ENCODE measurements at regions not wholly inside any gene's neighbourhood (a gene's known extent, or its start where the extent isn't known, plus 50 kb on each side); places are given as distances from the start of the nearest gene placed in this dataset.

- DNase-seq (ENCODE audit: low read depth in 2 of 2), result no peak
Observed at GRCh38 chr7:10888861-10889260, 84.8 kb upstream of the PHF14 start.

- peak in 1 of 2 experiments; percentile 4 for DNase-seq (ENCODE audit: low read depth in 2 of 2)
Observed at GRCh38 chr7:10889266-10889898, 84.3 kb upstream of the PHF14 start.

GRCh38 chr7:10908600-10908999 lies 65.1 kb upstream of the PHF14 start:
- DNase-seq (ENCODE audit: low read depth in 2 of 2), result no peak

DNA sequence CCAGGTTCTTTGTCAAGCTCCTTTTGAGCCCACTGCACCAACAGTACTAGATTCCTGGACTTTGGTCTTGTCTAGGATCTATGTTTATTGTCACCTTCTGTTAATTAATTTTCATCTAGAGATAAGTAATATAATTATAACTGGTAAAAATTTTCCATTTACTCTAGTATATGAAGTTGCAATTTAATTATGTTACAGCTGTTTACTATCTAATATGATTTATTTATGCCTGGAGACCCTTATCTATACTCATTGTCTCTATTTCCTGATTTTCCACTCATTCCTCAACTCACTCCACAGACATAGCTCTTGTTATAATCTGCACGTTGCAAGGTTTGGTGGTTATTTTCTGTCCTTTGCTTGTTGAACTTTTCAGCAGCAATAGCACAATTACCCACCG lies 63.2 kb upstream of the PHF14 start:
- DNase-seq (ENCODE audit: low read depth in 2 of 2), result no peak

GRCh38 chr7:10912077-10912476 lies 61.6 kb upstream of the PHF14 start:
- DNase-seq (ENCODE audit: low read depth in 2 of 2), result no peak

DNA sequence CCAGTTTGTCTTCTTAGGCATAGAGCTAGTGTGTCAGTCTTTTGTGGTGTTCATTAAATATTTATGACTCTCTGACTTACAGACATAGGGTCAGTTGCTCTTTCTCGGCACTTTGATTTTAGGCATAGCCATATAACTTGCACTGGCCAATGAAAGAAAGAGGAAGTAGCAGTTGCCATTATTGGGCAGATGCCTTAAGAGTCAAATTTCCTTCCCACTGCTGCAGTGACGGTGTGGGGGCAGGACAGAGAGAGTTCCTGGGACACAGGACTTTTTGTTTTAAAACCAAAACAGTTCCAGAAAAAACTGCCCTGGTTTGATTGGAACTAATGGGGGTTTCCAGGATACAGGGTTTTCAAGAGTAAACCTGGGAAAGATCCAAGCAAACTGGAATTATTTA lies 60.2 kb upstream of the PHF14 start:
- no peak for DNase-seq (ENCODE audit: low read depth in 2 of 2)

GRCh38 chr7:10918093-10918590 lies 55.5 kb upstream of the PHF14 start:
- DNase-seq (ENCODE audit: low read depth in 2 of 2), result no peak

DNA sequence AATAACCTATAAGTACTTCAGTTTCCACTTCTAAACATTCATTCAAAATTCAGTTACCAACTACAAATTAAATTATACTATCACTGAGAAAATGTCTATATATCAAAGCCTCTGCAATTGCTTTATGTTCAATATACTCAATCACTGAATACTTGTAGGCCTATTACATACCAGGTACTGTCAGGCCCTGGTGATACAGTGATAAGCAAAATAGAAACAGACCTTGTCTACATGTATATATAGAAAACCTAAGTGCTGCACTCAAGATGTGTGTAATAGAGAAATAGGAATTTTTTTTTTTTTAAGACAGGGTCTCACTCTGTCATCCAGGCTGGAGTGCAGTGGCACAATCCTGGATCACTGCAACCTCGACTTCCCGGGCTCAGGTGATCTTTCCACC lies 53.7 kb upstream of the PHF14 start:
- no peak for DNase-seq (ENCODE audit: low read depth in 2 of 2)

All from stimulated activated CD4-positive, alpha-beta T cell treated with anti-CD3 and anti-CD28 coated beads, Interleukin-12 subunit alpha, Interleukin-12 subunit beta, amount 100 ng/mL, for 24 hours (primary cell).